Esophagus muscularis mucosa (tissue), 4 donors: ENCODE measurements at regions not wholly inside any gene's neighbourhood (a gene's known extent, or its start where the extent isn't known, plus 50 kb on each side); places are given as distances from the start of the nearest gene placed in this dataset.

Experiments
- DNase-seq: peaks from one replicate; pipeline ENCODE4 v3.0.0-alpha.2; 2017; ENCODE audit errors: extremely low spot score
- H3K27ac ChIP-seq, 4 donors: fragments of 200-600 bp; sonication (generic); replicated peaks in 1 of 4; 1 replicate in 3 of 4; 2 replicates in 1 of 4; pipeline ENCODE4 v1.5.1; 2016 to 2019; ENCODE audit warnings: mild to moderate bottlenecking in 1 of 4
- H3K27me3 ChIP-seq, 4 donors: fragments of 200-600 bp; sonication (generic); one replicate each; pipeline versions ENCODE4 v1.5.1 to v1.6.0; 2016 to 2019
- H3K36me3 ChIP-seq, 4 donors: fragments of 200-600 bp; sonication (generic); one replicate each; pipeline ENCODE4 v1.5.1; 2016 to 2019
- H3K4me1 ChIP-seq, 4 donors: fragments of 200-600 bp; sonication (generic); one replicate each; pipeline ENCODE4 v1.5.1; 2016 to 2019
- H3K4me3 ChIP-seq, 4 donors: fragments of 200-600 bp; sonication (generic); 1 replicate in 2 of 4; 2 replicates in 2 of 4; pipeline ENCODE4 v1.5.1; 2016 to 2019; ENCODE audit warnings: mild to moderate bottlenecking in 4 of 4, moderate library complexity in 1 of 4
- H3K9me3 ChIP-seq, 4 donors: fragments of 200-600 bp; sonication (generic); 1 replicate in 3 of 4; 2 replicates in 1 of 4; pipeline ENCODE4 v1.5.1; 2016 to 2019
- CTCF ChIP-seq, 3 experiments: fragments of 200-600 bp in 2 of 3; fragments of 450-650 bp in 1 of 3; sonication (generic) in 2 of 3; IDR thresholded peaks; one replicate each; pipeline ENCODE4 v1.5.1; 2017 to 2019; ENCODE audit warnings: antibody characterized with exemption in 3 of 3, mild to moderate bottlenecking in 2 of 3, moderate library complexity in 1 of 3
- EP300 ChIP-seq: sonication (generic); formaldehyde crosslinking; IDR thresholded peaks from one replicate; pipeline ENCODE4 v1.6.1; 2017; ENCODE audit warnings: antibody characterized with exemption
- POLR2A ChIP-seq: fragments of 450-650 bp; IDR thresholded peaks from one replicate; pipeline ENCODE4 v1.6.1; 2017; ENCODE audit warnings: antibody characterized with exemption, moderate library complexity, mild to moderate bottlenecking, low read depth
- POLR2AphosphoS5 ChIP-seq, 2 donors: sonication (generic); formaldehyde crosslinking; IDR thresholded peaks; one replicate each; pipeline ENCODE4 v1.6.1; 2017; ENCODE audit warnings: antibody characterized with exemption in 2 of 2
- WGBS: methylation state at CpG from one replicate; pipeline ENCODE4 v1.1.5; 2018; 5-methylcytosine and 5-hydroxymethylcytosine counted together
- intact Hi-C: fragments of 100-400 bp; cut with DNase I; formaldehyde crosslinking; loops from one replicate; pipeline ENCODE4 v1.15.1; 2023

- 85% methylated on average over 3 of the region's 3 CpGs for WGBS
- intact Hi-C loops, result no loop called here
Measured at GRCh38 chr3:11949351-11949750, 54.8 kb upstream of the SYN2 start.

GRCh38 chr3:11950576-11950975 lies 53.6 kb upstream of the SYN2 start:
- no peak for TF ChIP-seq EP300
- no peak for TF ChIP-seq POLR2AphosphoS5 (IDR thresholded peaks at IDR 0.05)
- no peak for TF ChIP-seq CTCF (IDR thresholded peaks at IDR 0.05)
- no peak for TF ChIP-seq POLR2A
- 65% methylated on average over 2 of the region's 2 CpGs for WGBS
- H3K27me3 ChIP-seq, result peaks cover 0 to 16% (median 0%) of the 10 kb centered on the region in 4 donors

More at GRCh38 chr3:11949351-11949750, 54.8 kb upstream of the SYN2 start:
- no peak for DNase-seq
- TF ChIP-seq POLR2AphosphoS5 (IDR thresholded peaks at IDR 0.05) (no peak), EP300 (no peak), POLR2A (no peak), CTCF (IDR thresholded peaks at IDR 0.05) (no peak)
- Histone ChIP-seq H3K27ac (no peak overlapping the region), H3K4me3 (no peak overlapping the region), H3K9me3 (no peaks in the 10 kb centered on the region), H3K36me3 (no peaks in the 10 kb centered on the region), H3K4me1 (peaks cover 0 to 4% (median 0%) of the 10 kb centered on the region in 4 donors), H3K27me3 (peaks cover 0 to 16% (median 0%) of the 10 kb centered on the region in 4 donors)

GRCh38 chr3:11953350-11953749 lies 50.8 kb upstream of the SYN2 start:
- no peak overlapping the region for H3K27ac ChIP-seq
- no peak for TF ChIP-seq POLR2AphosphoS5 (IDR thresholded peaks at IDR 0.05)
- TF ChIP-seq CTCF (IDR thresholded peaks at IDR 0.05), result no peak
- TF ChIP-seq POLR2A, result no peak
- TF ChIP-seq EP300, result no peak
- H3K4me3 ChIP-seq, result no peak overlapping the region
- no peaks in the 10 kb centered on the region for H3K36me3 ChIP-seq
- 84% methylated on average over 4 of the region's 4 CpGs for WGBS
- H3K4me1 ChIP-seq, result peaks cover 0 to 4% (median 0%) of the 10 kb centered on the region in 4 donors
- H3K27me3 ChIP-seq, result peaks cover 0 to 16% (median 0%) of the 10 kb centered on the region in 4 donors
- DNase-seq, result no peak
- no peaks in the 10 kb centered on the region for H3K9me3 ChIP-seq
- intact Hi-C loops, result no loop called here

More at GRCh38 chr3:11950576-11950975, 53.6 kb upstream of the SYN2 start:
- intact Hi-C loops, result no loop called here
- Histone ChIP-seq H3K36me3 (no peaks in the 10 kb centered on the region), H3K27ac (no peak overlapping the region), H3K4me1 (peaks cover 0 to 4% (median 0%) of the 10 kb centered on the region in 4 donors), H3K4me3 (no peak overlapping the region), H3K9me3 (no peaks in the 10 kb centered on the region)
- no peak for DNase-seq

- Histone ChIP-seq H3K36me3 (no peaks in the 10 kb centered on the region), H3K4me3 (no peak overlapping the region), H3K9me3 (no peaks in the 10 kb centered on the region), H3K27ac (no peak overlapping the region), H3K27me3 (peaks cover 0 to 16% (median 0%) of the 10 kb centered on the region in 4 donors), H3K4me1 (peaks cover 0 to 4% (median 0%) of the 10 kb centered on the region in 4 donors)
- TF ChIP-seq EP300 (no peak), POLR2AphosphoS5 (IDR thresholded peaks at IDR 0.05) (no peak), CTCF (IDR thresholded peaks at IDR 0.05) (no peak), POLR2A (no peak)
- WGBS, result 39% methylated on average over 6 of the region's 6 CpGs
- no peak for DNase-seq
- intact Hi-C loops, result no loop called here
Measured at GRCh38 chr3:11953778-11954177, 50.4 kb upstream of the SYN2 start.
